ENCODE measurements at regions not wholly inside any gene's neighbourhood (a gene's known extent, or its start where the extent isn't known, plus 50 kb on each side); places are given as distances from the start of the nearest gene placed in this dataset.
"Not testable (repeated sequence)": the region's sequence is repeated elsewhere in the genome, so short reads cannot be mapped to it uniquely, and the experiment has no call there.

GRCh38 chr10:63822496-63822895, 301.3 kb downstream of the REEP3 start:
- DNase-seq (ENCODE audit: low read depth in 1 of 2, low spot score in 1 of 2): no peak
- no peak for TF ChIP-seq JUND (IDR thresholded peaks at IDR 0.05; ENCODE audit: low read depth)
- in situ Hi-C loops (cut with HindIII; ENCODE audit: low pct_unique_long_range_greater_than_20kb, low sequenced_read_pairs): no loop called here

DNA sequence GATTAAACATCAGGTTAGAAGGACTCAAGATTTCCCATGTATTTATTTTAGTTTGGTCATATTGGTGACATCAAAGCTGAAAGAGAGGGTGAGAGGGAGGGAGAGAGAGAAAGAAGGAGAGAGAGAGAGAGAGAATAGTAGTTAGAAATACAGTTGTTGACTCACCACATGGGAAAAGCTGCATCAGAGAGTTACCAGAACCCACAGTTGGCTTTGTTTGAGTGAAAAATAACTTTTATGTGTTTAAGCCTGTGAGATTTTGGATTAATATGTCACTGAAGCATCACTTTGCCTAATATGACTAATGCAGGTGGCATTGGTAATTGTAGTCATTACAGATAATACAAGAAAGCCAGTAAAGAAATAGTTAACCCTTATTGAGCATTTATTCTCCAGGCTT, 303.9 kb downstream of the REEP3 start:
- no peak for DNase-seq (ENCODE audit: low read depth in 1 of 2, low spot score in 1 of 2)
- in situ Hi-C loops (cut with HindIII; ENCODE audit: low pct_unique_long_range_greater_than_20kb, low sequenced_read_pairs): no loop called here
- no peak for TF ChIP-seq JUND (IDR thresholded peaks at IDR 0.05; ENCODE audit: low read depth)

- in situ Hi-C loops (cut with HindIII; ENCODE audit: low pct_unique_long_range_greater_than_20kb, low sequenced_read_pairs): no loop called here
- no peak for TF ChIP-seq JUND (IDR thresholded peaks at IDR 0.05; ENCODE audit: low read depth)
- no peak for DNase-seq (ENCODE audit: low read depth in 1 of 2, low spot score in 1 of 2)
Observed at GRCh38 chr10:63825766-63826165, 304.6 kb downstream of the REEP3 start.

- DNase-seq (ENCODE audit: low read depth in 1 of 2, low spot score in 1 of 2); in situ Hi-C loops (cut with HindIII; ENCODE audit: low pct_unique_long_range_greater_than_20kb, low sequenced_read_pairs): not testable (repeated sequence)
Observed at GRCh38 chr10:63827018-63827417, 305.8 kb downstream of the REEP3 start.

DNA sequence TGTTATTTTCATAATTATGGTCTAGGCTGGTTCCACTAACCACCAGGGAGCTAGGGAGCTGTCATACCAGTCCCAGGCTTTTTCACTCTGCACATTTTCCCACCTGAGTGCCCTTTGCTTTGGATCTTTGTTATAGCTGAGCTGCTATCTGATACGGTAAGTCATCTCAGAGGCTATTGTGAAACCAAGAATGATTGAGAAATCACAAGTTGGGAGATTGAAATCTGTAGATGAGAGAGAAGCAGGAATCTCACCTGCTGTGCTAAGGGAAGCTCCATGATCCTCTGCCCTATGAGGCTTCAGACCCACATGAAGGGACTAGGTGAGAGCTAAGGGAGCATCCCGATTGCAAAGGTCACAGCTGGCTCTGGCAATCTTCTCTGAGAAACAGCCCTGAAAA, 307.8 kb downstream of the REEP3 start:
- in situ Hi-C loops (cut with HindIII; ENCODE audit: low pct_unique_long_range_greater_than_20kb, low sequenced_read_pairs): no loop called here
- TF ChIP-seq JUND (IDR thresholded peaks at IDR 0.05; ENCODE audit: low read depth): no peak
- DNase-seq (ENCODE audit: low read depth in 1 of 2, low spot score in 1 of 2): no peak

DNA sequence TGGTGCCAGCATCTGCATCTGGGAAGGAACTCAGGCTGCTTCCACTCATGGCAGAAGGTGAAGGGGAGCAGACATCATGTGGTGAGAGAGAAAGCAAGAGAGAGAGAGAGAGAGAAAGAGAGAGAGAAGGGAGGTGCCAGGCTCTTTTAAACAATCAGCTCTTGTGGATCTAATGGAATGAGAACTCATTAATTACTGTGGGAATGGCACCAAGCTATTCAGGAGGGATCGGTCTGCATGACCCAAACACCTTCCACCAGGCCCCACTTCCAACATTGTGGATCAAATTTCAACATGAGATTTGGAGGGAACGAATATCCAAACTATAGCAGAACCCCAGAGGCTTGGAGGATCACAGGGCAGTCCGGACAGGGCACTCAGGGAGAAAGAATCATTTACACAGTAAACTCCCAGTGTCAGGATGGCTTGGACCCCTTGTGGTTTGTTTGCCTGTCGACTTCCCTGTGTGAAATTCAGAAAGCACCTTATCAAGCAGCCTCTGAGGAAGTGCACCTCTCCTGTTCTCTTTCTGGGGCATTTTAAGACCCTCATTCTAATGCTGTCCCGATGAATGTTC, 308.5 kb downstream of the REEP3 start:
- in situ Hi-C loops (cut with HindIII; ENCODE audit: low pct_unique_long_range_greater_than_20kb, low sequenced_read_pairs): no loop called here
- no peak for TF ChIP-seq JUND (IDR thresholded peaks at IDR 0.05; ENCODE audit: low read depth)
- DNase-seq (ENCODE audit: low read depth in 1 of 2, low spot score in 1 of 2): no peak

GRCh38 chr10:63832686-63833085, 311.5 kb downstream of the REEP3 start:
- no peak for TF ChIP-seq JUND (IDR thresholded peaks at IDR 0.05; ENCODE audit: low read depth)
- DNase-seq (ENCODE audit: low read depth in 1 of 2, low spot score in 1 of 2): no peak
- in situ Hi-C loops (cut with HindIII; ENCODE audit: low pct_unique_long_range_greater_than_20kb, low sequenced_read_pairs): no loop called here

- DNase-seq (ENCODE audit: low read depth in 1 of 2, low spot score in 1 of 2): no peak
- no peak for TF ChIP-seq JUND (IDR thresholded peaks at IDR 0.05; ENCODE audit: low read depth)
- in situ Hi-C loops (cut with HindIII; ENCODE audit: low pct_unique_long_range_greater_than_20kb, low sequenced_read_pairs): no loop called here
Observed at GRCh38 chr10:63833411-63834060, 312.3 kb downstream of the REEP3 start.

GRCh38 chr10:63836666-63837442, 315.7 kb downstream of the REEP3 start:
- DNase-seq (ENCODE audit: low read depth in 1 of 2, low spot score in 1 of 2): no peak
- in situ Hi-C loops (cut with HindIII; ENCODE audit: low pct_unique_long_range_greater_than_20kb, low sequenced_read_pairs): no loop called here
- TF ChIP-seq JUND (IDR thresholded peaks at IDR 0.05; ENCODE audit: low read depth): no peak

DNA sequence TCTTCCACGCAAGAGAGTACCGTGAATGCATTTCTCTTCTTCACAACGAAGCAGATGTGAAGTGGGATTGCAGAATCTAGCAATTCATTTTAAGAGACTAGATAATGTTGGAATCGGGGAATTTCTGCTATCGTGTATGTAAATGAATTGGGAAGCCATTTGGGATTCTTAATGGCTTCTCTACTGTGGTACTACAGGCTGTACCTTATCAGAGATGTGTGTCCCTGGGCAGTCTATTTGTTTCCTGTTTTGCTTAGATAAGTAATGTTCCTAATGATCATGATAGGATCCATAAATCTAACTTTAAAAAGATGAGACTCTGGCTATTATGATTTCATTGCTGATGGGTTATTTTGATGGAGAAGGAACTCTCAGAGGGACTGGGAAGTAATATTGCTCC, 320.6 kb downstream of the REEP3 start:
- no peak for DNase-seq (ENCODE audit: low read depth in 1 of 2, low spot score in 1 of 2)
- TF ChIP-seq JUND (IDR thresholded peaks at IDR 0.05; ENCODE audit: low read depth): no peak
- in situ Hi-C loops (cut with HindIII; ENCODE audit: low pct_unique_long_range_greater_than_20kb, low sequenced_read_pairs): no loop called here

GRCh38 chr10:63843107-63843506, 321.9 kb downstream of the REEP3 start:
- in situ Hi-C loops (cut with HindIII; ENCODE audit: low pct_unique_long_range_greater_than_20kb, low sequenced_read_pairs): no loop called here
- no peak for DNase-seq (ENCODE audit: low read depth in 1 of 2, low spot score in 1 of 2)
- TF ChIP-seq JUND (IDR thresholded peaks at IDR 0.05; ENCODE audit: low read depth): no peak

DNA sequence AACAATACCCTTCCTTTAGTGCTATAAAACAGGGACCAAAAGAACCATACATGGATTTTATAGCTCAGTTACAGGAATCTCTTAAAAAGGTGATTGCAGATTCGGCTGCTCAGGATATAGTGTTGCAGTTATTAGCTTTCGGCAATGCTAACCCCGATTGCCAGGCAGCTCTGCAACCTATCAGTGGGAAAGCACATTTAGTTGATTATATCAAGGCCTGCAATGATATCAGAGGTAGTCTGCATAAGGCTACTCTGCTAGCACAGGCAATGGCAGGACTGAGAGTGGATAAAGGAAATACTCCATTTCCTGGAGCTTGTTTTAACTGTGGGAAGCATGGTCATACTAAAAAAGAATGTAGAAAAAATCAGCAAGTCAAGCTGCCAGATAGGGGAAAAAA, 327.7 kb downstream of the REEP3 start:
- DNase-seq (ENCODE audit: low read depth in 1 of 2, low spot score in 1 of 2); in situ Hi-C loops (cut with HindIII; ENCODE audit: low pct_unique_long_range_greater_than_20kb, low sequenced_read_pairs): not testable (repeated sequence)

GRCh38 chr10:63862860-63863259, 341.7 kb downstream of the REEP3 start:
- TF ChIP-seq JUND (IDR thresholded peaks at IDR 0.05; ENCODE audit: low read depth): no peak
- DNase-seq (ENCODE audit: low read depth in 1 of 2, low spot score in 1 of 2): no peak
- in situ Hi-C loops (cut with HindIII; ENCODE audit: low pct_unique_long_range_greater_than_20kb, low sequenced_read_pairs): no loop called here
